Natural killer cell (primary cell): ENCODE measurements at regions not wholly inside any gene's neighbourhood (a gene's known extent, or its start where the extent isn't known, plus 50 kb on each side); places are given as distances from the start of the nearest gene placed in this dataset.

Experiments used
- ATAC-seq, 3 donors: fragments of 150-1000 bp in 2 of 3; fragments of 200-7000 bp in 1 of 3; cut with Tn5 transposase; 1 replicate in 1 of 3; 2 replicates in 2 of 3; pipeline ENCODE4 v1.10.0; 2021; ENCODE audit warnings: mild to moderate bottlenecking in 2 of 3, moderate library complexity in 2 of 3
- DNase-seq, 2 donors: peaks; one replicate each; pipeline versions ENCODE4 v3.0.0 to v3.0.0-alpha.2; 2013 to 2021; ENCODE audit warnings: mixed read lengths in 1 of 2
- H3K27ac ChIP-seq: one replicate; pipeline ENCODE4 v1.5.1; 2013; ENCODE audit warnings: mild to moderate bottlenecking, low read length
- H3K27me3 ChIP-seq: one replicate; pipeline ENCODE4 v1.6.1; 2013; ENCODE audit warnings: low read length; ENCODE audit not compliant: control insufficient read depth, insufficient read depth
- H3K36me3 ChIP-seq: one replicate; pipeline ENCODE4 v1.6.1; 2013; ENCODE audit warnings: low read length; ENCODE audit not compliant: control insufficient read depth, insufficient read depth
- H3K4me1 ChIP-seq: one replicate; pipeline ENCODE4 v1.6.1; 2013; ENCODE audit warnings: low read length; ENCODE audit not compliant: control insufficient read depth, insufficient read depth
- H3K4me3 ChIP-seq: one replicate; pipeline ENCODE4 v1.5.1; 2013; ENCODE audit warnings: low read length
- H3K9me3 ChIP-seq: one replicate; pipeline ENCODE4 v1.6.1; 2013; ENCODE audit warnings: low read length; ENCODE audit not compliant: control insufficient read depth, insufficient read depth
- H3K27ac Mint-ChIP-seq, 2 donors: one replicate each; pipeline ENCODE4 v1.8.0; 2022; ENCODE audit warnings: mild to moderate bottlenecking in 2 of 2, mixed read lengths in 2 of 2, moderate library complexity in 1 of 2
- H3K27me3 Mint-ChIP-seq, 2 donors: one replicate each; pipeline ENCODE4 v1.8.0; 2022; ENCODE audit warnings: low read depth in 2 of 2, mixed read lengths in 2 of 2
- H3K36me3 Mint-ChIP-seq: one replicate; pipeline ENCODE4 v1.8.0; 2022; ENCODE audit warnings: mixed read lengths
- H3K4me1 Mint-ChIP-seq, 2 donors: one replicate each; pipeline ENCODE4 v1.8.0; 2022; ENCODE audit warnings: mixed read lengths in 2 of 2
- H3K4me3 Mint-ChIP-seq: one replicate; pipeline ENCODE4 v1.8.0; 2022; ENCODE audit warnings: mild to moderate bottlenecking, moderate library complexity, mixed read lengths
- H3K9me3 Mint-ChIP-seq, 2 donors: one replicate each; pipeline ENCODE4 v1.8.0; 2022; ENCODE audit warnings: mixed read lengths in 2 of 2
- CTCF ChIP-seq: fragments of 200-600 bp; IDR thresholded peaks from one replicate; pipeline ENCODE4 v1.8.0; 2022; ENCODE audit warnings: antibody characterized with exemption
- WGBS: methylation state at CpG from one replicate; pipeline ENCODE4 v1.1.7; 2013; ENCODE audit warnings: missing lambda C conversion rate; ENCODE audit not compliant: insufficient coverage; 5-methylcytosine and 5-hydroxymethylcytosine counted together
- intact Hi-C: fragments of 100-400 bp; cut with micrococcal nuclease; formaldehyde crosslinking; loops from one replicate; pipeline ENCODE4 v1.14.2; 2022

- Histone ChIP-seq H3K4me1 (no peaks in the 10 kb centered on the region), H3K36me3 (no peaks in the 10 kb centered on the region), H3K9me3 (no peaks in the 10 kb centered on the region), H3K27me3 (no peaks in the 10 kb centered on the region), H3K4me3 (no peak overlapping the region), H3K27ac (no peak overlapping the region)
- no peaks in the 10 kb centered on the region for H3K36me3 Mint-ChIP-seq
- WGBS: 81% methylated on average over 1 of the region's 1 CpG
- ATAC-seq (no peak), DNase-seq (no peak)
- no peaks in the 10 kb centered on the region for H3K27me3 Mint-ChIP-seq
- no peak overlapping the region for H3K27ac Mint-ChIP-seq
- H3K9me3 Mint-ChIP-seq: peaks cover 5 to 7% of the 10 kb centered on the region in 2 donors
- TF ChIP-seq CTCF: no peak
- intact Hi-C loops: no loop called here
- H3K4me3 Mint-ChIP-seq: no peak overlapping the region
- H3K4me1 Mint-ChIP-seq: no peaks in the 10 kb centered on the region
Measured at GRCh38 chr13:72405441-72405840, 322.0 kb downstream of the MZT1 start.

- no peaks in the 10 kb centered on the region for H3K27me3 ChIP-seq
- WGBS: 84% methylated on average over 3 of the region's 3 CpGs
- DNase-seq (no peak), ATAC-seq (no peak)
- H3K4me3 ChIP-seq: no peak overlapping the region
- H3K27ac Mint-ChIP-seq: no peak overlapping the region
- H3K4me1 Mint-ChIP-seq: no peaks in the 10 kb centered on the region
- intact Hi-C loops: no loop called here
- H3K36me3 Mint-ChIP-seq: no peaks in the 10 kb centered on the region
- H3K36me3 ChIP-seq: no peaks in the 10 kb centered on the region
- H3K4me1 ChIP-seq: no peaks in the 10 kb centered on the region
- TF ChIP-seq CTCF: no peak
- no peak overlapping the region for H3K27ac ChIP-seq
- no peaks in the 10 kb centered on the region for H3K9me3 ChIP-seq
- H3K4me3 Mint-ChIP-seq: no peak overlapping the region
- peaks cover 2 to 7% of the 10 kb centered on the region in 2 donors for H3K9me3 Mint-ChIP-seq
- no peaks in the 10 kb centered on the region for H3K27me3 Mint-ChIP-seq
Measured at GRCh38 chr13:72403396-72404010, 323.9 kb downstream of the MZT1 start.

GRCh38 chr13:72400856-72401255 is 326.6 kb downstream of the MZT1 start:
- DNase-seq (no peak), ATAC-seq (no peak)
- Mint-ChIP-seq H3K4me3 (no peak overlapping the region), H3K27ac (no peak overlapping the region), H3K36me3 (no peaks in the 10 kb centered on the region), H3K9me3 (peaks cover 5% of the 10 kb centered on the region in 2 donors), H3K27me3 (no peaks in the 10 kb centered on the region), H3K4me1 (no peaks in the 10 kb centered on the region)
- TF ChIP-seq CTCF: no peak
- Histone ChIP-seq H3K27me3 (no peaks in the 10 kb centered on the region), H3K4me3 (no peak overlapping the region), H3K9me3 (no peaks in the 10 kb centered on the region), H3K4me1 (no peaks in the 10 kb centered on the region), H3K27ac (no peak overlapping the region), H3K36me3 (no peaks in the 10 kb centered on the region)
- intact Hi-C loops: no loop called here
- 77% methylated on average over 1 of the region's 3 CpGs for WGBS

GRCh38 chr13:72399351-72399750 is 328.1 kb downstream of the MZT1 start:
- Mint-ChIP-seq H3K27ac (no peak overlapping the region), H3K36me3 (no peaks in the 10 kb centered on the region), H3K27me3 (no peaks in the 10 kb centered on the region), H3K4me1 (no peaks in the 10 kb centered on the region), H3K4me3 (no peak overlapping the region), H3K9me3 (peaks cover 5% of the 10 kb centered on the region in 2 donors)
- WGBS: 100% methylated on average over 1 of the region's 4 CpGs
- ATAC-seq: no peak
- Histone ChIP-seq H3K36me3 (no peaks in the 10 kb centered on the region), H3K4me3 (no peak overlapping the region), H3K4me1 (no peaks in the 10 kb centered on the region), H3K27ac (no peak overlapping the region), H3K9me3 (no peaks in the 10 kb centered on the region), H3K27me3 (no peaks in the 10 kb centered on the region)
- DNase-seq: no peak
- no peak for TF ChIP-seq CTCF
- intact Hi-C loops: no loop called here
